ENCODE measurements at regions not wholly inside any gene's neighbourhood (a gene's known extent, or its start where the extent isn't known, plus 50 kb on each side); places are given as distances from the start of the nearest gene placed in this dataset.

DNA sequence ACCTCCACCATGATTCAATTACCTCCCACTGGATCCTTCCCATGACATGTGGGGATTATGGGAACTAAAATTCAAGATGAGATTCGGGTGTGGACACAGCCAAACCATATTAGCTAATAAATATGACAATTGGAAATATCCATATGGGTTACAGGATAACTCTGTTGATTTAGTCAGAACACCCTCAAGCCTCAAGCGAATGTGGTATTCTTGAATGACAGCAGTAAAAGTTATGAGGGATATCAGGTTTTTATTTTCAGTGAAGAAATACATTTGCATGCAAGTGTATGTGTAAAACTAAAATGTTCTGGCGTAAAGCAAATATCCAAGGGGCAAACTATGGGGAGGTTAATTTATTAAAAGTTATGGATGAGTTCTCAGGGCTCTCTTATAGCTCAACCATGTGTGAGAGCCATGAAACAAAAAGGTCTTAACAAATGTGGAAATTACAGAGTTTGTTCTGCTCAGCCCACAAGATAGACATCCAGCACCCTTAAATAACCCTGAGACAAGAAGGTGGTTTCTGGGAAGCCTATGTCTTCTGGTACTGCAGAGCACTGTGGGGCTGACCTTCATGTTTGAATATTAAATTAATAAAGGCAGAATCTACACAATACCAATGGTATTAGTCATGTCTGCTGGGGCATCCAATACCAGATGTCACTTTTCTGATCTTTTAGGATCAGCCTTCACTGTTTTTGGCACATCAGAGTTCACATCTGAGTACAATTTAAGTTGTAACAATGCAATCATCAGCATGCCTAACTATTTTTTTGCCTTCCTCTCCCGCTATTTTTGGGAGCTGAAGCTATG, 370.5 kb upstream of the RSPO3 start:
- H3K36me3 Mint-ChIP-seq (ENCODE audit: unreplicated experiment): no peaks in the 10 kb centered on the region
- TF ChIP-seq, protein P1, sequence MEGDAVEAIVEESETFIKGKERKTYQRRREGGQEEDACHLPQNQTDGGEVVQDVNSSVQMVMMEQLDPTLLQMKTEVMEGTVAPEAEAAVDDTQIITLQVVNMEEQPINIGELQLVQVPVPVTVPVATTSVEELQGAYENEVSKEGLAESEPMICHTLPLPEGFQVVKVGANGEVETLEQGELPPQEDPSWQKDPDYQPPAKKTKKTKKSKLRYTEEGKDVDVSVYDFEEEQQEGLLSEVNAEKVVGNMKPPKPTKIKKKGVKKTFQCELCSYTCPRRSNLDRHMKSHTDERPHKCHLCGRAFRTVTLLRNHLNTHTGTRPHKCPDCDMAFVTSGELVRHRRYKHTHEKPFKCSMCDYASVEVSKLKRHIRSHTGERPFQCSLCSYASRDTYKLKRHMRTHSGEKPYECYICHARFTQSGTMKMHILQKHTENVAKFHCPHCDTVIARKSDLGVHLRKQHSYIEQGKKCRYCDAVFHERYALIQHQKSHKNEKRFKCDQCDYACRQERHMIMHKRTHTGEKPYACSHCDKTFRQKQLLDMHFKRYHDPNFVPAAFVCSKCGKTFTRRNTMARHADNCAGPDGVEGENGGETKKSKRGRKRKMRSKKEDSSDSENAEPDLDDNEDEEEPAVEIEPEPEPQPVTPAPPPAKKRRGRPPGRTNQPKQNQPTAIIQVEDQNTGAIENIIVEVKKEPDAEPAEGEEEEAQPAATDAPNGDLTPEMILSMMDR (IDR thresholded peaks at IDR 0.05): no peak
- H3K4me3 Mint-ChIP-seq (ENCODE audit: unreplicated experiment): no peak overlapping the region
- H3K4me1 Mint-ChIP-seq (ENCODE audit: unreplicated experiment): peaks cover 6% of the 10 kb centered on the region
- DNase-seq (ENCODE audit: extremely low spot score, unreplicated experiment): no peak
- H3K27me3 Mint-ChIP-seq (ENCODE audit: unreplicated experiment): peaks cover 3% of the 10 kb centered on the region
- peaks cover 17% of the 10 kb centered on the region for H3K9me3 Mint-ChIP-seq (ENCODE audit: unreplicated experiment)
- H3K27ac Mint-ChIP-seq (ENCODE audit: unreplicated experiment): peak overlapping the region; percentile 5

DNA sequence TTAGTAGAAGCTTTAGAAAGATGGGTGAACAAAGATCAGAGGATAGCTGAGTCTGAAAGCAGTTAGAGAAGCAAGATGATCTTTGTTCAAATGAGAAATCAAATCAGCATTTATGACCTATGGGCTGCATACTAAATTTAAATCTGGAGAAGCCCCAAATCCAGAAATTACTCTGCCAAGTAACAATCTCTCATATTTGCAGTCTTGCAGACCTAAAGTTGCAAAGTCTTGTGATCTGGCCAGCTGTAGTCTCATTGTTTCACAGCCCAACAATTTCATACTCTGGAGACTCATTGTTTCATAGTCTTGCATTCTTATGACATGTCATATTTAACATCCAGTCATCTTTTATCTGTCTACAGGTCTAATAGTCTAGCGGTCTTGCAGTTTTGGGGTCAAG, 364.9 kb upstream of the RSPO3 start:
- Mint-ChIP-seq H3K27ac (ENCODE audit: unreplicated experiment) (no peak overlapping the region), H3K27me3 (ENCODE audit: unreplicated experiment) (no peaks in the 10 kb centered on the region), H3K4me3 (ENCODE audit: unreplicated experiment) (no peak overlapping the region), H3K9me3 (ENCODE audit: unreplicated experiment) (peaks cover 17% of the 10 kb centered on the region), H3K36me3 (ENCODE audit: unreplicated experiment) (no peaks in the 10 kb centered on the region), H3K4me1 (ENCODE audit: unreplicated experiment) (no peaks in the 10 kb centered on the region)
- no peak for DNase-seq (ENCODE audit: extremely low spot score, unreplicated experiment)
- TF ChIP-seq, protein P1 (IDR thresholded peaks at IDR 0.05): no peak

DNA sequence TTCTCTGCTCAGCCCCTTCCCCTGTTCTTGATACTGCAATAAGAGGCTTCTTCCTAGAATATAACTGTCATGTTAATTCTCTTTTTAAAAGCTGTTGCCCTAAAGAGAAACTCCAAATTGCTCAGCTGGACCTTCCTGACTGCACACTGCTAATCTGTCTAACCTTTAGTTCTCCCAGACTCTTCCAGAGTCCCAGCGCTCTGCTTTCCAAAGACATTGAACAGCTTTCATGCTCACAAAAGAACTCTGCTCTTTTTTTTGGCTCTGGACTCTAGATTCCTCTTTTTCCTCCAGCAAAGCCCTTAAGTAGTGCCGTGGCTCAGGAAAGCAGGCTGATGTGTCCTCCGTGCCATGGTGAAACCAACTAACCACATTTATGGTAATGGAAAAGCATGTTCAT, 356.6 kb upstream of the RSPO3 start:
- Mint-ChIP-seq H3K9me3 (ENCODE audit: unreplicated experiment) (no peaks in the 10 kb centered on the region), H3K27me3 (ENCODE audit: unreplicated experiment) (peaks cover 12% of the 10 kb centered on the region), H3K27ac (ENCODE audit: unreplicated experiment) (no peak overlapping the region), H3K36me3 (ENCODE audit: unreplicated experiment) (no peaks in the 10 kb centered on the region), H3K4me3 (ENCODE audit: unreplicated experiment) (no peak overlapping the region), H3K4me1 (ENCODE audit: unreplicated experiment) (peaks cover 6% of the 10 kb centered on the region)
- no peak for DNase-seq (ENCODE audit: extremely low spot score, unreplicated experiment)
- TF ChIP-seq, protein P1 (IDR thresholded peaks at IDR 0.05): no peak

DNA sequence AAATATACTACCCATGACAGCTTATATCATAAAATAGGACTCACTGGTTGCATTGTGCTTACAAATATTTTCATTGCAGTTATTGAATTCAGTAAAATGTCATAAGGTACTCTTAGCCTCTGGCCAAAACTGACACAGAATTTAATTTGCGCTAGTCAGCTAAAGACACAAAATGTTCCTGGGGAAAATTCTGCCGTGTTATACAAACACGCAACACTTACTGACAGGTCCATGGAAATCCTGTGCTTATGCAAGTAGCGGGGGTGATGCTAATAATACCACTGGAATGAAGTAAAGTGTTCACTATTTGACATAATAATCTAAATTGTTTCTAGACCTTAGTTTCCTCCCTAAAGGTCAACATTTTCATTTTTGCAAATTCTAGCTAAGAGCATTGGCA, 354.4 kb upstream of the RSPO3 start:
- Mint-ChIP-seq H3K27ac (ENCODE audit: unreplicated experiment) (no peak overlapping the region), H3K4me1 (ENCODE audit: unreplicated experiment) (peaks cover 6% of the 10 kb centered on the region), H3K4me3 (ENCODE audit: unreplicated experiment) (no peak overlapping the region), H3K9me3 (ENCODE audit: unreplicated experiment) (no peaks in the 10 kb centered on the region), H3K36me3 (ENCODE audit: unreplicated experiment) (no peaks in the 10 kb centered on the region), H3K27me3 (ENCODE audit: unreplicated experiment) (peaks cover 12% of the 10 kb centered on the region)
- DNase-seq (ENCODE audit: extremely low spot score, unreplicated experiment): no peak
- TF ChIP-seq, protein P1 (IDR thresholded peaks at IDR 0.05): no peak

DNA sequence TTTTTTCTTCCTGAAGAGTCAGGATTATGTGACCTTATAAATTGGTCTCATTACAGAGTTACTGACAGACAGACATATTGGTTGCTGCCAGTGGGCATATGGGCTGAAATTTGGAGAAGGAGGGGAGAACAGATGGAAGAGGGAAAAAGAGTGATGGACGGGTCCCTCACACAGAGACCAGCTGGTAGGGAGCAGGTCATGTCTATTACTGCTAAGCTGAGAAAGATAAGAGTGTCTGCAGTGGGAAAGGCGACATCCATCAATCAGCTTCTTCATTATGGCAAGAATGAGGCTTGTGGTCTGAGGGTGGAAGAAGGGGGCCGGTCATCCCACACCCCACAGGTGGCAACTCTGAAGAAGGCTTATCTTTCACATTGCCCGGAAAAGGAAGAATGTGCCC, 353.8 kb upstream of the RSPO3 start:
- TF ChIP-seq, protein P1 (IDR thresholded peaks at IDR 0.05): no peak
- no peak for DNase-seq (ENCODE audit: extremely low spot score, unreplicated experiment)
- peaks cover 17% of the 10 kb centered on the region for H3K27me3 Mint-ChIP-seq (ENCODE audit: unreplicated experiment)
- no peaks in the 10 kb centered on the region for H3K9me3 Mint-ChIP-seq (ENCODE audit: unreplicated experiment)
- no peaks in the 10 kb centered on the region for H3K36me3 Mint-ChIP-seq (ENCODE audit: unreplicated experiment)
- peaks cover 6% of the 10 kb centered on the region for H3K4me1 Mint-ChIP-seq (ENCODE audit: unreplicated experiment)
- no peak overlapping the region for H3K27ac Mint-ChIP-seq (ENCODE audit: unreplicated experiment)
- H3K4me3 Mint-ChIP-seq (ENCODE audit: unreplicated experiment): no peak overlapping the region

All from osteocyte (in vitro differentiated cells).